GM12878 (cell line): ENCODE measurements at regions not wholly inside any gene's neighbourhood (a gene's known extent, or its start where the extent isn't known, plus 50 kb on each side); places are given as distances from the start of the nearest gene placed in this dataset.

Source experiments
- ATAC-seq: fragments of 200-7000 bp; cut with Tn5 transposase; 3 replicates; pipeline ENCODE4 v1.9.1; 2020; ENCODE audit warnings: mild to moderate bottlenecking, moderate library complexity
- BruUV-seq: library from RNA; stranded (reverse); fragments of 400-500 nt; replicated peaks from 2 replicates; lab custom pipeline; 2021; lab: Mats Ljungman, UMichigan
- CTCF ChIA-PET: fragments of 300-600 bp; sonication (Branson Sonifier 250); formaldehyde crosslinking; extraction: SDS; loops from one replicate; lab custom pipeline; 2021; ENCODE audit warnings: inconsistent platforms; lab: Yijun Ruan, JAX
- POLR2A ChIA-PET: fragments of 350-600 bp; formaldehyde crosslinking; extraction: SDS; loops from one replicate; lab custom pipeline; 2021; ENCODE audit warnings: inconsistent platforms; lab: Charles Lee
- RAD21 ChIA-PET: fragments of 300-600 bp; sonication (Branson Sonifier 250); formaldehyde crosslinking; loops from one replicate; lab custom pipeline; 2023; ENCODE audit warnings: antibody characterized with exemption; ENCODE audit not compliant: unreplicated experiment; lab: Charles Lee
- SMC1A ChIA-PET: fragments of 300-600 bp; sonication (Branson Sonifier 250); formaldehyde crosslinking; loops from one replicate; lab custom pipeline; 2023; ENCODE audit not compliant: unreplicated experiment, uncharacterized antibody; lab: Charles Lee
- DNase-seq: peaks from one replicate; pipeline ENCODE4 v3.0.0-alpha.2; 2011; ENCODE audit warnings: low read depth, low spot score
- FAIRE-seq: peaks from 3 replicates; lab custom pipeline; 2011; peaks lifted over from hg19 to GRCh38; lab: Jason Lieb, UNC
- H2AFZ ChIP-seq: 2 replicates; pipeline ENCODE4 v1.6.0; 2011; ENCODE audit warnings: low read depth, low read length, control low read depth; ENCODE audit not compliant: control insufficient read depth
- H3K27ac ChIP-seq: 2 replicates; pipeline ENCODE4 v1.5.1; 2011; ENCODE audit warnings: control low read depth; ENCODE audit not compliant: control insufficient read depth, insufficient read depth
- H3K27me3 ChIP-seq, 2 experiments: replicated peaks in 1 of 2; 2 replicates each; pipeline versions ENCODE4 v1.6.0 to v1.6.1; 2011; ENCODE audit warnings: low read length in 1 of 2; ENCODE audit not compliant: control insufficient read depth in 2 of 2, insufficient read depth in 2 of 2
- H3K36me3 ChIP-seq, 2 experiments: 2 replicates each; pipeline ENCODE4 v1.5.1; 2011; ENCODE audit warnings: low read length in 1 of 2; ENCODE audit not compliant: control insufficient read depth in 2 of 2, insufficient read depth in 2 of 2
- H3K4me1 ChIP-seq: 2 replicates; pipeline ENCODE4 v1.6.1; 2011; ENCODE audit warnings: mild to moderate bottlenecking, low read length, moderate library complexity, mixed read lengths; ENCODE audit not compliant: control insufficient read depth, insufficient read depth
- H3K4me2 ChIP-seq: 2 replicates; pipeline ENCODE4 v1.6.0; 2011; ENCODE audit warnings: control low read depth; ENCODE audit not compliant: control insufficient read depth, insufficient read depth
- H3K4me3 ChIP-seq: fragments of 200-600 bp; sonication (generic); 2 replicates; pipeline ENCODE4 v1.5.1; 2016
- H3K79me2 ChIP-seq: 2 replicates; pipeline ENCODE4 v1.6.0; 2011; ENCODE audit warnings: low read length; ENCODE audit not compliant: control insufficient read depth, insufficient read depth
- H3K9ac ChIP-seq: 2 replicates; pipeline ENCODE4 v1.8.0; 2011; ENCODE audit warnings: low read length, control low read depth, mixed read lengths; ENCODE audit not compliant: control insufficient read depth, insufficient read depth
- H3K9me3 ChIP-seq: replicated peaks from 3 replicates; pipeline ENCODE4 v1.5.1; 2011; ENCODE audit warnings: mild to moderate bottlenecking, low read length; ENCODE audit not compliant: control insufficient read depth, insufficient read depth
- H4K20me1 ChIP-seq: 2 replicates; pipeline ENCODE4 v1.6.0; 2011; ENCODE audit not compliant: control insufficient read depth, insufficient read depth
- CREM ChIP-seq: IDR thresholded peaks from 2 replicates; pipeline ENCODE4 v1.6.1; 2014; ENCODE audit warnings: antibody characterized with exemption, low read depth
- IRF3 ChIP-seq: fragments of 450-650 bp; IDR thresholded peaks from 2 replicates; pipeline ENCODE4 v1.6.1; 2014; ENCODE audit warnings: mild to moderate bottlenecking
- PKNOX1 ChIP-seq: fragments of 450-650 bp; IDR thresholded peaks from 2 replicates; pipeline ENCODE4 v1.6.1; 2016; ENCODE audit warnings: mild to moderate bottlenecking
- ZBTB40 ChIP-seq: fragments of 450-650 bp; IDR thresholded peaks from 2 replicates; pipeline ENCODE4 v1.6.1; 2016; ENCODE audit warnings: mild to moderate bottlenecking, moderate library complexity, borderline replicate concordance
- ZNF207 ChIP-seq: fragments of 450-650 bp; IDR thresholded peaks from 2 replicates; pipeline ENCODE4 v1.6.1; 2014; ENCODE audit warnings: antibody characterized with exemption, mild to moderate bottlenecking, borderline replicate concordance
- WGBS: methylation state at CpG from one replicate; pipeline ENCODE4 v1.1.6; 2016; ENCODE audit warnings: low lambda C conversion rate; ENCODE audit not compliant: insufficient replicate concordance, insufficient coverage; ENCODE audit errors: missing lambda C conversion rate; 5-methylcytosine and 5-hydroxymethylcytosine counted together
- in situ Hi-C: fragments of 300-500 bp; cut with MboI; formaldehyde crosslinking; loops from 9 replicates; pipeline ENCODE4 v1.14.3; 2018; ENCODE audit warnings: mixed read lengths
- intact Hi-C: fragments of 100-400 bp; cut with micrococcal nuclease; formaldehyde crosslinking; loops from one replicate; pipeline ENCODE4 v1.14.2; 2022; ENCODE audit not compliant: unreplicated experiment
- TF ChIP-seq, protein P1 (sequence below): IDR thresholded peaks from 2 replicates; pipeline ENCODE4 v1.6.1; 2012; ENCODE audit warnings: low read depth, low read length, improper control_type of control experiment

DNA sequence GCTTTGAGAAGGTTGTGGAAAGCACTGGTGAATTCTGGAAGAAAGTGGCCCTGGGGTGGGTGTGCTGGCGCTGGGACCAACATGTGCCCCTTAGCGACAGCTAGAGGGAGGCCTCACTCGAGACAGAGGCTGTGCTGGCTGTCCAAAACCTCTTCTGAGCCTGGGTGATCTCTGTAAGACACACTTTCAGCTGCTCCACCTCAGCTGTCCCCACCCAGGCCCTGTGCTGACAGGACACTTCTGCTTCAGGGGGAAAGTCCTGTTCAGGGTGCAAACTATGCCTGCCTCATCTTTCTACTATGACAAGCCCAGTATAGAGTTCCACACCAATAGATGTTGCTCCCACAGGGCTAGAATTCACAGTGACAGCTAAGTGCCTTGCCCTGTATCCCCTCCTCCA lies 426.4 kb downstream of the MED10 start:
- Histone ChIP-seq H2AFZ (no peak overlapping the region), H3K9ac (no peak overlapping the region), H3K27me3 (no peaks in the 10 kb centered on the region), H3K27ac (no peak overlapping the region), H3K36me3 (no peaks in the 10 kb centered on the region), H3K4me2 (no peak overlapping the region), H3K79me2 (no peaks in the 10 kb centered on the region), H3K4me1 (no peaks in the 10 kb centered on the region), H3K4me3 (no peak overlapping the region), H4K20me1 (no peaks in the 10 kb centered on the region), H3K9me3 (no peaks in the 10 kb centered on the region)
- BruUV-seq, result no TSS peak
- WGBS, result 0% methylated on average over 3 of the region's 3 CpGs
- RAD21 ChIA-PET, result no interaction called here
- TF ChIP-seq ZBTB40, result no peak
- TF ChIP-seq, protein P1, sequence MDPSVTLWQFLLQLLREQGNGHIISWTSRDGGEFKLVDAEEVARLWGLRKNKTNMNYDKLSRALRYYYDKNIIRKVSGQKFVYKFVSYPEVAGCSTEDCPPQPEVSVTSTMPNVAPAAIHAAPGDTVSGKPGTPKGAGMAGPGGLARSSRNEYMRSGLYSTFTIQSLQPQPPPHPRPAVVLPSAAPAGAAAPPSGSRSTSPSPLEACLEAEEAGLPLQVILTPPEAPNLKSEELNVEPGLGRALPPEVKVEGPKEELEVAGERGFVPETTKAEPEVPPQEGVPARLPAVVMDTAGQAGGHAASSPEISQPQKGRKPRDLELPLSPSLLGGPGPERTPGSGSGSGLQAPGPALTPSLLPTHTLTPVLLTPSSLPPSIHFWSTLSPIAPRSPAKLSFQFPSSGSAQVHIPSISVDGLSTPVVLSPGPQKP, result no peak
- no peak for TF ChIP-seq CREM
- no peak for TF ChIP-seq ZNF207
- TF ChIP-seq PKNOX1, result no peak
- TF ChIP-seq IRF3, result no peak
- POLR2A ChIA-PET, result no interaction called here
- in situ Hi-C loops (no loop called here), intact Hi-C loops (no loop called here)
- DNase-seq, result no peak
- SMC1A ChIA-PET, result no interaction called here
- FAIRE-seq, result no peak
- no peak for ATAC-seq
- CTCF ChIA-PET, result no interaction called here
